Lower leg skin (tissue), 4 donors: ENCODE measurements at regions not wholly inside any gene's neighbourhood (a gene's known extent, or its start where the extent isn't known, plus 50 kb on each side); places are given as distances from the start of the nearest gene placed in this dataset.

Experiments
- DNase-seq, 2 donors: peaks; one replicate each; pipeline ENCODE4 v3.0.0-alpha.2; 2019; ENCODE audit warnings: low spot score in 2 of 2
- H3K4me3 ChIP-seq: fragments of 200-600 bp; sonication (generic); 2 replicates; pipeline ENCODE4 v1.5.1; 2017; ENCODE audit warnings: mild to moderate bottlenecking, low read depth; ENCODE audit not compliant: poor library complexity, severe bottlenecking
- CTCF ChIP-seq, 3 donors: fragments of 450-650 bp; IDR thresholded peaks; one replicate each; pipeline ENCODE4 v1.5.1; 2016; ENCODE audit warnings: antibody characterized with exemption in 3 of 3, mild to moderate bottlenecking in 3 of 3, moderate library complexity in 2 of 3
- POLR2A ChIP-seq, 2 donors: fragments of 450-650 bp; IDR thresholded peaks; one replicate each; pipeline ENCODE4 v1.6.1; 2016 to 2017; ENCODE audit warnings: antibody characterized with exemption in 2 of 2, mild to moderate bottlenecking in 1 of 2, moderate library complexity in 1 of 2
- WGBS, 2 donors: methylation state at CpG; one replicate each; pipeline ENCODE4 v1.1.5; 2018; 5-methylcytosine and 5-hydroxymethylcytosine counted together
- intact Hi-C: fragments of 100-400 bp; cut with DNase I; formaldehyde crosslinking; loops from one replicate; pipeline ENCODE4 v1.15.0; 2023; ENCODE audit warnings: low total_unique reads

DNA sequence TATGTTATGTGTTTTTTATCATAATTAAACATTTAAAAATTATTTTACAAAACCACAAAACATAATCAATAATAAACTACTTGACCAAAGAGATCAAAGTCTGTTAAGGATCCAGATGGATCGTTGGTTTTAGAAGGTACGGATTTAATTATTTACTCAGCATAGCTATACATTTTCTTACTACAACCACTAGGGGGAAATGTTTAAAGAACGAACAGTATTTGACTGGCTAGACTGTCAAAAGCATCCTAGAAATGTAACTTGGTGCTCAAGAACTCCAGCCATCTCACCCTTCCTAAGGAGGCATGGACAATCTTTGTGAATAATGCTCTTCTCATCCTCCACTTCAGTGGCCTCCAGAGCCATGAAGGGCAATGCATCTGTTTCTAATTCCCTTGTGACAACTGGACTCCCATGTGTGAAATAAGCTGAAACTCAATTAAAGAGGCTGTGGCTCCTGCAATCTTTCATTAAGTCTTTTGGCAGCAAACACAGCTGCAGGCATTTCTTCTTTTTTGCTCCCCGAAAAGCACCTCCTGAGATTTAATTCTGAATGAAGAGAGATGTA lies 94.7 kb upstream of the TUSC7 start:
- 27 to 29% methylated on average over 4 of the region's 4 CpGs for WGBS, 2 donors
- intact Hi-C loops, result no loop called here
- TF ChIP-seq POLR2A (IDR thresholded peaks at IDR 0.05) (no peak), CTCF (IDR thresholded peaks at IDR 0.05) (no peak)
- DNase-seq, result no peak
- H3K4me3 ChIP-seq, result no peak overlapping the region

DNA sequence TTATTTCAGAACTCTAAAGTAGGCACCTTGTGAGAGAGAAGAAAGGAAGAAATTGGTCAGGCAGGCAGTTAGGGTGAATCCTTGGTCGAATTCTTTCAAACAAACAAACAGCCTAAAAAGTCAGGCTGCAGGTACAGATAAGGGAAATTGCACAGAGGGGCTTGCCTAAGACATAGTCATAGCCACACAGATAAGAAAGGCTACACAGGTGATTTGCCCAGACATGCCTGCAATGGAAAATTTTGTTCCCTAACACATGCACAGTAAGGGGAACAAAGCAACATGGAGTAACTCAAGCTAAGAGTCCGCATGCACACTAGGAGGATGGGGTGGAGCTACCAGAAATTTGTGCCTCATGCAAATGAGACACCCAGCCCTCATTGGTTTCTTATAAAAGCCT lies 91.4 kb upstream of the TUSC7 start:
- no peak overlapping the region for H3K4me3 ChIP-seq
- DNase-seq, result no peak
- no peak for TF ChIP-seq POLR2A (IDR thresholded peaks at IDR 0.05)
- no peak for TF ChIP-seq CTCF (IDR thresholded peaks at IDR 0.05)
- whole genome bisulfite sequencing, 2 donors, result 55 to 91% methylated on average over 2 of the region's 2 CpGs
- intact Hi-C loops, result no loop called here

DNA sequence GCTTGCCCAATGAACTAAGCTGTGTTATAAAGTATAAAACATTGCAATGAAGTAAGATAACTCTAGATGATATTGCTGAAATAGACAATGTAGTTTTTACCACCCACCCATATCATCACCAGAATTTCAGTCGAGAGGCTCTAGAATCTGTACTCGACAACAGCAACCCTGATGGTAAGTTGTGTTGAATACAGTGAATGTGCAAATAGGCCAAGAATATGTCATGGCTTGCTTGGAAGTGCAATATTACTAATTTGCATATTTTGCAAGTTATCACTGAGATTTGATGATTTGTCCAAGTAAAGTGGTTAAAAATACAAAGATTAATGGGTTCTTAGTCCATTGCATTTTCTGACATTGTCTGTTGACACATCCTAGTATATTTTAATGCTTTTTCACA lies 90.6 kb upstream of the TUSC7 start:
- intact Hi-C loops, result no loop called here
- DNase-seq, result no peak
- TF ChIP-seq CTCF (IDR thresholded peaks at IDR 0.05), result no peak
- TF ChIP-seq POLR2A (IDR thresholded peaks at IDR 0.05), result no peak
- H3K4me3 ChIP-seq, result no peak overlapping the region
- 51 to 54% methylated on average over 2 of the region's 2 CpGs for WGBS, 2 donors

DNA sequence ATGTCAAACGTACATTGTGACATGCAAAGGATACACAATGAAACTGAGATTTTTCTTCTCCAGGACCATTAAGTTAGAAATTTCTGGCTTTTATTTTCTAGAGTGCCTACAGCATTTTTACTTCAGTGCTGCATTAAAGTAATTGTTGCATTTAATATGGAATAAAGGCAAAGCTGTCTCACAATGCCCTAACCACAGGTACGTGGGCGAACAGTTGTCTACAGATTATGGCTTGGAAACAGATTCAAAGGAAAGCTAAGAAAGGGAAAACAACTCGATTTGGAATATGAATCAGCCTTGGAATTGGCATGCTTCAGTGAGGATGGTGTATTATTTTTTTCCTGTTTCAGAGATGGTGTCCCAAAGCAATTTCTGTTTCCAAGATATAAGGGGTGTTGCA lies 79.1 kb upstream of the TUSC7 start:
- no peak for TF ChIP-seq POLR2A (IDR thresholded peaks at IDR 0.05)
- no peak for TF ChIP-seq CTCF (IDR thresholded peaks at IDR 0.05)
- H3K4me3 ChIP-seq, result no peak overlapping the region
- 44 to 58% methylated on average over 4 of the region's 4 CpGs for WGBS, 2 donors
- no peak for DNase-seq
- intact Hi-C loops, result no loop called here

DNA sequence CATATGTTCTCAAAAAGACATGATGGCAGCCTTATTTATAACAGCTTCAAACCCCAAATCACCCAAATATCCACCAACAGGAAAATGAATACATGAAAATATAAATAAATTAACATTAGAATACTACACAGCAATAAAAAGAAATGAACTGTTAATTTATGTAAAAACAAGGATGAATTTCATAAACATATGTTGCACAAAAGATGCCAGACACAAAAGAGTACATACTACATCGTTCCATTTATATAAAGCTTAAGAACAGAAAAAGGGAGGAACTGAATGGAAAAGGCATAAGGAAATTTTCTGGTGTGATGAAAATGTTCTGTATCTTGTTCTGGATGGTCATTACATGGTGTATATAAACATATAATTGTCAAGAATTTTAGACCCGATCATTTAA lies 69.9 kb upstream of the TUSC7 start:
- DNase-seq, result no peak
- intact Hi-C loops, result no loop called here
- no peak overlapping the region for H3K4me3 ChIP-seq
- 68 to 75% methylated on average over 2 of the region's 2 CpGs for WGBS, 2 donors
- TF ChIP-seq POLR2A (IDR thresholded peaks at IDR 0.05) (no peak), CTCF (IDR thresholded peaks at IDR 0.05) (no peak)

GRCh38 chr3:116640109-116640508 lies 69.5 kb upstream of the TUSC7 start:
- 49 to 50% methylated on average over 3 of the region's 3 CpGs for WGBS, 2 donors
- intact Hi-C loops, result no loop called here
- TF ChIP-seq CTCF (IDR thresholded peaks at IDR 0.05), result no peak
- no peak for TF ChIP-seq POLR2A (IDR thresholded peaks at IDR 0.05)

More at GRCh38 chr3:116640109-116640508, 69.5 kb upstream of the TUSC7 start:
- no peak overlapping the region for H3K4me3 ChIP-seq
- no peak for DNase-seq
